ENCODE measurements at regions not wholly inside any gene's neighbourhood (a gene's known extent, or its start where the extent isn't known, plus 50 kb on each side); places are given as distances from the start of the nearest gene placed in this dataset.

DNA sequence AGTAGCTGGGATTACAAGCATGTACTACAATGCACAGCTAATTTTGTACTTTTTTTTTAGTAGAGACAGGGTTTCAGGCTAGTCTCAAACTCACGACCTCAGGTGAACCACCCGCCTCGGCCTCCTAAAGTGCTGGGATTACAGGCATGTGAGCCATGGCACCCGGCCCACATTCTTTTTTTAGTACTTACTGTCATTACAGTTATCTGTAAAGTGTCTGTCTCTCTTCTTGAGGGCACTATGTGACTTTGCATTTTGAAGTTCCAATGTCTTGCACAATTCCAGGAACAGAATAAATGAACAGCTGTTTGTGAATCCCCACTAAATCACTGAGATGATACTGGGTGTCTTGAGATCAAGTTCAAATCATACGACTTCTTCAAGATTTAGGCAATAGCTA, 1540.3 kb downstream of the CDH11 start:
- no peaks in the 10 kb centered on the region for H3K9me3 ChIP-seq (replicated peaks; ENCODE audit: insufficient read depth, low read length)
- H3K36me3 ChIP-seq (replicated peaks; ENCODE audit: insufficient read depth, low read length), result no peaks in the 10 kb centered on the region
- H3F3A ChIP-seq (ENCODE audit: insufficient read depth, low read length), result no peaks in the 10 kb centered on the region
- H3K27me3 ChIP-seq (replicated peaks; ENCODE audit: insufficient read depth, low read length), result no peaks in the 10 kb centered on the region
- H3K79me2 ChIP-seq (ENCODE audit: low read length), result no peaks in the 10 kb centered on the region
- no peaks in the 10 kb centered on the region for H3K4me1 ChIP-seq (ENCODE audit: low read length)
- no peak overlapping the region for H3K27ac ChIP-seq (ENCODE audit: low read length)
- no peaks in the 10 kb centered on the region for H3K9me2 ChIP-seq (replicated peaks; ENCODE audit: insufficient read depth, low read length)
- H3K4me2 ChIP-seq (ENCODE audit: low read depth, low read length), result no peak overlapping the region
- no peaks in the 10 kb centered on the region for H4K20me1 ChIP-seq (ENCODE audit: insufficient read depth, low read length)
- no peak overlapping the region for H2AFZ ChIP-seq (ENCODE audit: low read length)
- no peak overlapping the region for H3K9ac ChIP-seq (ENCODE audit: low read length)
- no peak for DNase-seq
- TF ChIP-seq, protein P1, sequence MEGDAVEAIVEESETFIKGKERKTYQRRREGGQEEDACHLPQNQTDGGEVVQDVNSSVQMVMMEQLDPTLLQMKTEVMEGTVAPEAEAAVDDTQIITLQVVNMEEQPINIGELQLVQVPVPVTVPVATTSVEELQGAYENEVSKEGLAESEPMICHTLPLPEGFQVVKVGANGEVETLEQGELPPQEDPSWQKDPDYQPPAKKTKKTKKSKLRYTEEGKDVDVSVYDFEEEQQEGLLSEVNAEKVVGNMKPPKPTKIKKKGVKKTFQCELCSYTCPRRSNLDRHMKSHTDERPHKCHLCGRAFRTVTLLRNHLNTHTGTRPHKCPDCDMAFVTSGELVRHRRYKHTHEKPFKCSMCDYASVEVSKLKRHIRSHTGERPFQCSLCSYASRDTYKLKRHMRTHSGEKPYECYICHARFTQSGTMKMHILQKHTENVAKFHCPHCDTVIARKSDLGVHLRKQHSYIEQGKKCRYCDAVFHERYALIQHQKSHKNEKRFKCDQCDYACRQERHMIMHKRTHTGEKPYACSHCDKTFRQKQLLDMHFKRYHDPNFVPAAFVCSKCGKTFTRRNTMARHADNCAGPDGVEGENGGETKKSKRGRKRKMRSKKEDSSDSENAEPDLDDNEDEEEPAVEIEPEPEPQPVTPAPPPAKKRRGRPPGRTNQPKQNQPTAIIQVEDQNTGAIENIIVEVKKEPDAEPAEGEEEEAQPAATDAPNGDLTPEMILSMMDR (IDR thresholded peaks at IDR 0.05; ENCODE audit: low read length), result no peak
- TF ChIP-seq EZH2phosphoT487 (IDR thresholded peaks at IDR 0.05; ENCODE audit: low read length) (no peak), EZH2 (optimal IDR thresholded peaks at IDR 0.05; ENCODE audit: low read depth, low read length) (no peak)
- no peak overlapping the region for H3K4me3 ChIP-seq (ENCODE audit: low read length)

DNA sequence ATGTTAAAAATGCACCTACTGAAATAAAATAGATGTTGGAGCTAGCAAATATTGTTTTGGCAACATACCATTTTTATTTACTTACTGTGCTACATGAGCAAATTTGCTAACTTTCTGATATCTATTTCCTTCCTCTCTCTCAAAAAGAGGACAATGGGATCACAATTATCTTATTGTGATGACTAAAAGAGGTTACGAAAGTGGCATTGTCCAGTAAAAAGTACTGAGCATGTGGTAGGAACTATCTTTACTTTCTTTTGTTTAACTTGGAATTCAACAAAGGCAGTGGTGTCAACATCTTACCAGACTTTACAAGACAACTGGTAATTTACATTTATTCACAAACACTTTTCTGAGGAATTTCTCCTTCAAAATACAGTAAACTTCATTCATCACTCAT, 1542.6 kb upstream of the CDH8 start:
- Histone ChIP-seq H3K9me2 (replicated peaks; ENCODE audit: insufficient read depth, low read length) (no peaks in the 10 kb centered on the region), H3K4me3 (ENCODE audit: low read length) (no peak overlapping the region), H2AFZ (ENCODE audit: low read length) (no peak overlapping the region), H4K20me1 (ENCODE audit: insufficient read depth, low read length) (no peaks in the 10 kb centered on the region), H3K4me2 (ENCODE audit: low read depth, low read length) (no peak overlapping the region), H3K79me2 (ENCODE audit: low read length) (no peaks in the 10 kb centered on the region), H3F3A (ENCODE audit: insufficient read depth, low read length) (no peaks in the 10 kb centered on the region), H3K27me3 (replicated peaks; ENCODE audit: insufficient read depth, low read length) (no peaks in the 10 kb centered on the region), H3K27ac (ENCODE audit: low read length) (no peak overlapping the region), H3K36me3 (replicated peaks; ENCODE audit: insufficient read depth, low read length) (no peaks in the 10 kb centered on the region), H3K9me3 (replicated peaks; ENCODE audit: insufficient read depth, low read length) (no peaks in the 10 kb centered on the region), H3K9ac (ENCODE audit: low read length) (no peak overlapping the region), H3K4me1 (ENCODE audit: low read length) (no peaks in the 10 kb centered on the region)
- DNase-seq, result no peak
- TF ChIP-seq, protein P1 (IDR thresholded peaks at IDR 0.05; ENCODE audit: low read length), result no peak
- TF ChIP-seq EZH2 (optimal IDR thresholded peaks at IDR 0.05; ENCODE audit: low read depth, low read length) (no peak), EZH2phosphoT487 (IDR thresholded peaks at IDR 0.05; ENCODE audit: low read length) (no peak)

DNA sequence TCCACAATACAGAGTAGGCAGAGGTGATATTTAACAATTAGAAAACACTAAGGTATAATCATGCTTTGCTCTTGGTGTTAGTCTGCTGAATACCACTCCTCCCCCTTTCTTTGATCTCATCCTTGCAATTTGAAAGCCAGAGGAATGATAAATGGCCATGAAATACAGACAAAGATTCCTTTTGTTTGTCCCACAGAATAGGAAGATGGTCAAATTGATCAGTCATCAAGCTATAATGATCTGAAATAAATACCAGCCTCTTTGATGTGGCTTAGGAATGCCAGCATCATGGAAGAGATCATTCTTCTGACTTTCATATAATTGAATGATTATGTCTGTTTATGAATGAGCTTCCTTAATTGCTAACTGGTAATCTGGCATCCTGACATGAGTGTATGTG, 1541.7 kb upstream of the CDH8 start:
- H3F3A ChIP-seq (ENCODE audit: insufficient read depth, low read length), result no peaks in the 10 kb centered on the region
- no peaks in the 10 kb centered on the region for H3K9me3 ChIP-seq (replicated peaks; ENCODE audit: insufficient read depth, low read length)
- no peaks in the 10 kb centered on the region for H3K79me2 ChIP-seq (ENCODE audit: low read length)
- H2AFZ ChIP-seq (ENCODE audit: low read length), result no peak overlapping the region
- H3K4me1 ChIP-seq (ENCODE audit: low read length), result no peaks in the 10 kb centered on the region
- H3K27ac ChIP-seq (ENCODE audit: low read length), result no peak overlapping the region
- H4K20me1 ChIP-seq (ENCODE audit: insufficient read depth, low read length), result no peaks in the 10 kb centered on the region
- no peak overlapping the region for H3K4me2 ChIP-seq (ENCODE audit: low read depth, low read length)
- H3K36me3 ChIP-seq (replicated peaks; ENCODE audit: insufficient read depth, low read length), result no peaks in the 10 kb centered on the region
- no peak overlapping the region for H3K4me3 ChIP-seq (ENCODE audit: low read length)
- H3K9me2 ChIP-seq (replicated peaks; ENCODE audit: insufficient read depth, low read length), result no peaks in the 10 kb centered on the region
- H3K27me3 ChIP-seq (replicated peaks; ENCODE audit: insufficient read depth, low read length), result no peaks in the 10 kb centered on the region
- no peak for DNase-seq
- H3K9ac ChIP-seq (ENCODE audit: low read length), result no peak overlapping the region
- TF ChIP-seq EZH2phosphoT487 (IDR thresholded peaks at IDR 0.05; ENCODE audit: low read length), result no peak
- no peak for TF ChIP-seq EZH2 (optimal IDR thresholded peaks at IDR 0.05; ENCODE audit: low read depth, low read length)
- TF ChIP-seq, protein P1 (IDR thresholded peaks at IDR 0.05; ENCODE audit: low read length), result no peak
